ENCODE measurements at regions not wholly inside any gene's neighbourhood (a gene's known extent, or its start where the extent isn't known, plus 50 kb on each side); places are given as distances from the start of the nearest gene placed in this dataset.

DNA sequence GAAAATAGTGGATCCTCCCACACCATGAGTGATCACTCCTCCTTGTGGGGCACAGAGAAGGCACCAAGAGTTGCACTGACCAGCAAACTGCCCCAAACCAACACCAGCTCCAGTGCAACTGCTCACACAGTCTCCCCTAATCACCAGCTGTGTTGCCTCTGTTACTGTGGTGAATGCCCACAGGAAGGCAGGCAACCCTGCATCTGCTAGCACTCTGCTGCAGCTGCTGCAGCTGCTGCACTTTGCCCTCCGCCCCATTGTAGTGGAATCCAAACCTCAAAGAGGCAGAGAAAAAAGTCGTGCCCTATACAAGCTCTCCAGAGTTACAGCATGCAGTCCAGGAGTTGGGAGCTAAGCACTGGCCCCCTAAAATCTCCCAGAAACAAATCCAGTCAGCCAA is 339.6 kb downstream of the TRIM36 start:
- H3K27ac ChIP-seq (ENCODE audit: low read depth) = no peak overlapping the region
- WGBS = 39% methylated on average over 2 of the region's 2 CpGs
- H3K36me3 ChIP-seq (ENCODE audit: insufficient read depth) = no peaks in the 10 kb centered on the region
- DNase-seq (ENCODE audit: extremely low spot score) = no peak
- H3K4me3 ChIP-seq (ENCODE audit: low read depth, low read length) = no peak overlapping the region
- no peaks in the 10 kb centered on the region for H3K4me1 ChIP-seq (ENCODE audit: insufficient read depth)

GRCh38 chr5:114822863-114823262 is 346.8 kb downstream of the TRIM36 start:
- no peaks in the 10 kb centered on the region for H3K4me1 ChIP-seq (ENCODE audit: insufficient read depth)
- no peak for DNase-seq (ENCODE audit: extremely low spot score)
- no peaks in the 10 kb centered on the region for H3K36me3 ChIP-seq (ENCODE audit: insufficient read depth)
- no peak overlapping the region for H3K4me3 ChIP-seq (ENCODE audit: low read depth, low read length)
- H3K27ac ChIP-seq (ENCODE audit: low read depth) = no peak overlapping the region

DNA sequence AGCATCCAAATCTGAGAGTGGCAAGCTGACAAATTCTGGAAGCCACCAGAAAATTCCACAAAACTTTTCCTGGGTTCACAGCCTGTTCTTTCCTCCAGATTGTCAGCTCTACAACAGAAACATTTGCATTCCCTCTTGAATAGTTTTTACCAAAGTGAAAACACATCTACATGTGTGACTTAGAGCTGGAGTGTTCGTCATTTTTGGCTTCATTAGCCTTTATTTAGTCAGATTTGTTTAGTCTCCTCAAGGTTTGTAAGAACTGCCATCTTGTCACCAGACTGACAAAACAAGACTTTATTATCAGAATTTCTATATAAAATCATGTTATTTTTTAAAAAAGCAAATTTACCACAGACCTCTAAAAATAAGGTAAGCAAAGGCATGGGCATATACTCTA is 347.3 kb downstream of the TRIM36 start:
- Histone ChIP-seq H3K4me3 (ENCODE audit: low read depth, low read length) (no peak overlapping the region), H3K36me3 (ENCODE audit: insufficient read depth) (no peaks in the 10 kb centered on the region), H3K4me1 (ENCODE audit: insufficient read depth) (no peaks in the 10 kb centered on the region), H3K27ac (ENCODE audit: low read depth) (no peak overlapping the region)
- no peak for DNase-seq (ENCODE audit: extremely low spot score)
- 54% methylated on average over 1 of the region's 1 CpG for WGBS

DNA sequence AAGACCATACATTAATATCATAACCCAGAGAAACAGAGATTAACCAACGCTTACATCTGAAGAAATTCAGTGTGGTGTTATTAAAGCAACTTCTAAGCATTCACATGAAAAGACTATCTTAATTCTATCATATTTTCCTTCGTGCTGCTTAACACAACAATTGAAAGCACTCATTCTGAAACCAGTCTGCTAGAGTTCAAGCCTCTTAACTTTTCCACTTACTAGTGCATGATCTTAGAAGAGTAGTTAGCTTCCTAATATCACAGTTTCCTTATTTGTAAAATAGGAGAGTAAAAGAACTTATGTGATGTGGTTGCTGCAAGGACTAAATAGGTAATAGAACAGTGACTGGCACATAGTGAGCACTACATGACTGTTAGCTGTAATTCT is 379.3 kb downstream of the TRIM36 start:
- H3K4me3 ChIP-seq (ENCODE audit: low read depth, low read length) = no peak overlapping the region
- no peaks in the 10 kb centered on the region for H3K36me3 ChIP-seq (ENCODE audit: insufficient read depth)
- H3K4me1 ChIP-seq (ENCODE audit: insufficient read depth) = no peaks in the 10 kb centered on the region
- DNase-seq (ENCODE audit: extremely low spot score) = no peak
- H3K27ac ChIP-seq (ENCODE audit: low read depth) = no peak overlapping the region
- 83% methylated on average over 2 of the region's 2 CpGs for WGBS

DNA sequence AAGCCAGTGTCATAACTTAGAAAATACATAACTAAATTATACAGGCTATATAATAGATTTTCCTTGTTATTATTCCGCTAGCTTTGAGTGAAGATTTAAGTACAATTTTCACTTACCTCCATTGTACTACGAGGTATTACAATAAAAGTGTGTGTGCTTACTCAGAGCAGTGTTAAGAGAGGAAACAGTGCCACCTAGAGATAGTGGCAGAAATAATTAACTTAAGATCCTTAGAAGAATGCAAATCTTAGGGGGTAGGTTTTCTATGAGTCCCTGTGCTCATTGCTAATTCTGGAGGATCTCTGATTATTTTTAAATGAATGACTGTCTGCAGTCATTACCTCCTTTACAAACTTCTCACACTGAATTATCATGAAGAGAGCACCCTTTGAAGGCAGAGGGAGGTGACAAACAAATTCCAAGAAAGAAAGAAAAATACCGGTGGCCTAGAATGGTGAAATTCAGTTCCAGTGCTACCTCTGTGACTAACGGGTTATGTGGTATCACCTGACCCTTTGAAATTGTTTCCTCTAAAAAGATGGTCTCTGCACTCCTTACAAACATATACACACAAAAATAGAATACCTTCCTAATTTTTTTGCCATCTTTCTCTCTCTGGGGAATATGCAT is 379.8 kb downstream of the TRIM36 start:
- H3K27ac ChIP-seq (ENCODE audit: low read depth) = no peak overlapping the region
- 45% methylated on average over 4 of the region's 4 CpGs for WGBS
- H3K4me1 ChIP-seq (ENCODE audit: insufficient read depth) = no peaks in the 10 kb centered on the region
- no peak overlapping the region for H3K4me3 ChIP-seq (ENCODE audit: low read depth, low read length)
- DNase-seq (ENCODE audit: extremely low spot score) = no peak
- no peaks in the 10 kb centered on the region for H3K36me3 ChIP-seq (ENCODE audit: insufficient read depth)

GRCh38 chr5:114782869-114783268 is 386.8 kb downstream of the TRIM36 start:
- Histone ChIP-seq H3K27ac (ENCODE audit: low read depth) (no peak overlapping the region), H3K4me1 (ENCODE audit: insufficient read depth) (no peaks in the 10 kb centered on the region), H3K36me3 (ENCODE audit: insufficient read depth) (no peaks in the 10 kb centered on the region), H3K4me3 (ENCODE audit: low read depth, low read length) (no peak overlapping the region)
- no peak for DNase-seq (ENCODE audit: extremely low spot score)
- WGBS = 58% methylated on average over 8 of the region's 8 CpGs

DNA sequence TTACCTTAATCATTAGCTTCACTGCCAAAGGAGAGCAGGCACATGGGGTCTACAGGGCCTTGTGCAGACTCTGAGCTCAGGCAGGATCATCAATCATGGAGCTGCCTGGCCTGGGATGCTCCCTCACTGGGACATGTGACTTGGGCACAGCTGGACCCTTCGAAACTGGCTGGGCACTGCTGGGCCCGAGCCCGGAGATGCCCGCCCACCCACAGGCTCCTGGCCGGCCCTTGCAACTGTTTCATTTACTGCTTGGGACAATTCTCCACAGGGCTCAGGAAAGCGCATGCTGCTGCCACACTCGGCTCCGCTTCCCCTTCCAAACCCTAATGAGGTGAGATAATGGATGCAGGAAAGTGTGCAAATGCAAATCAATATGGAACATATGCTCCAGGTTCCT is 387.5 kb downstream of the TRIM36 start:
- no peak overlapping the region for H3K4me3 ChIP-seq (ENCODE audit: low read depth, low read length)
- no peak overlapping the region for H3K27ac ChIP-seq (ENCODE audit: low read depth)
- no peaks in the 10 kb centered on the region for H3K36me3 ChIP-seq (ENCODE audit: insufficient read depth)
- H3K4me1 ChIP-seq (ENCODE audit: insufficient read depth) = no peaks in the 10 kb centered on the region
- WGBS = 92% methylated on average over 8 of the region's 8 CpGs
- no peak for DNase-seq (ENCODE audit: extremely low spot score)

GRCh38 chr5:114780290-114780689 is 389.4 kb downstream of the TRIM36 start:
- no peaks in the 10 kb centered on the region for H3K36me3 ChIP-seq (ENCODE audit: insufficient read depth)
- H3K4me3 ChIP-seq (ENCODE audit: low read depth, low read length) = no peak overlapping the region
- H3K4me1 ChIP-seq (ENCODE audit: insufficient read depth) = no peaks in the 10 kb centered on the region
- DNase-seq (ENCODE audit: extremely low spot score) = no peak
- 86% methylated on average over 2 of the region's 2 CpGs for WGBS
- no peak overlapping the region for H3K27ac ChIP-seq (ENCODE audit: low read depth)

- no peaks in the 10 kb centered on the region for H3K36me3 ChIP-seq (ENCODE audit: insufficient read depth)
- WGBS = 87% methylated on average over 3 of the region's 3 CpGs
- H3K27ac ChIP-seq (ENCODE audit: low read depth) = no peak overlapping the region
- DNase-seq (ENCODE audit: extremely low spot score) = no peak
- no peaks in the 10 kb centered on the region for H3K4me1 ChIP-seq (ENCODE audit: insufficient read depth)
- no peak overlapping the region for H3K4me3 ChIP-seq (ENCODE audit: low read depth, low read length)
These were observed 382.5 kb downstream of the KCNN2 start for GRCh38 chr5:114744406-114744805.

DNA sequence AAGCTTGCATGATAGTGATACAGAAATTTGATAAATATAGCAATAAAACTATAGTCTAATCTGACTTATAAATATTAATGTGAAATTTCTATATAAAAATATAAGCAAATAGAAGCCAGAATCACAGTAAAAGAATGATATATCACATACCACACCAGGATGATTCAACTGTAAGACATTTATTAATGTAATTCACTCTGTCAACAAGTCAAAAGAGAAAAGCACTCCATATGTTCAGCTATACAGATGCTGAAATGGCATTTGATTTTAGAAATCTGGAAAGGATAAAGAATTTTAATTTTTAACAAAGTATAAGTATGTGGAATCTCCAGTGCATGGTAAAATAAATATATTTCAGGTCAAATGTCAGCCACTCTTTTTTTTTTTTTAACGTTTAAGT is 372.4 kb downstream of the KCNN2 start:
- Histone ChIP-seq H3K4me1 (ENCODE audit: insufficient read depth) (no peaks in the 10 kb centered on the region), H3K27ac (ENCODE audit: low read depth) (no peak overlapping the region), H3K36me3 (ENCODE audit: insufficient read depth) (no peaks in the 10 kb centered on the region), H3K4me3 (ENCODE audit: low read depth, low read length) (no peak overlapping the region)
- WGBS = 38% methylated on average over 1 of the region's 1 CpG
- no peak for DNase-seq (ENCODE audit: extremely low spot score)

DNA sequence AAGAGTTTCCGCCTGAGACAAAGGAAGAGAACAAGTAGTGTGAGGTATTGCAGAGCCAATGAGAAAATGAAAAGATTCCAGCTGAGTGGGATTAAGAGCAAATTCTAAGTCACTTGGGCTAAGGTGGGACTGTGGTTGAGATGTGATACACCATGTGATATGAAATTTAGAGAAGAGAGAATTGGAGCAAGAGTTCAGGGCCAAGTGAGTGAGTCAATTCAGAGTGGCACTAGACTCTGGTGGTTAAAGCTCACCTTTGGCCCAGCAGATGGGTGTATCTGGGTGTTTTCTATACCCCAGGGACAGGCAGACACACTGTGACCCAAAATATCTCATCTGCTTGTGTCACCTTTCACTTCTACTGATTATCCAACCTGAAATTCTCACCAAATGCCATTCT is 368.1 kb downstream of the KCNN2 start:
- Histone ChIP-seq H3K4me1 (ENCODE audit: insufficient read depth) (no peaks in the 10 kb centered on the region), H3K4me3 (ENCODE audit: low read depth, low read length) (no peak overlapping the region), H3K27ac (ENCODE audit: low read depth) (no peak overlapping the region), H3K36me3 (ENCODE audit: insufficient read depth) (no peaks in the 10 kb centered on the region)
- 91% methylated on average over 1 of the region's 1 CpG for WGBS
- DNase-seq (ENCODE audit: extremely low spot score) = no peak

DNA sequence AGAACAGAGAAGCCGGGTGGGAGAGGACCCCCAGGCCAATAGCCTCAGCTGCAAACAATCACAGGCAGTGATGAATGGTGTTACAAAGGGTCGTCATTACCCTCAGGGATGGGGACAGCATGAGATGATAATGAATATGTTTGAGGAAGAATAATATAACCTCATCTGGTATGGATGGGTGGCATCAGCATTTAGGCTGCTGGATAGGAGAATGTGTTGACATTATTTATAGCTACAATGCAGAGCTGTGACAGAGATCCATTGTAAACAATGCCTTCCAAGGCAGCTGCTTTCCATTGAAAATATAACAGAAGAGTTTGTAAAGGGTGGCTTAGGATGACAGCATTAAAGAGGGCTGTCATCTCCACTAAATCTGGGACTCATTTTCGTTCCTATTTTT is 365.5 kb downstream of the KCNN2 start:
- 38% methylated on average over 3 of the region's 3 CpGs for WGBS
- DNase-seq (ENCODE audit: extremely low spot score) = no peak
- Histone ChIP-seq H3K4me3 (ENCODE audit: low read depth, low read length) (no peak overlapping the region), H3K36me3 (ENCODE audit: insufficient read depth) (no peaks in the 10 kb centered on the region), H3K4me1 (ENCODE audit: insufficient read depth) (no peaks in the 10 kb centered on the region), H3K27ac (ENCODE audit: low read depth) (no peak overlapping the region)

DNA sequence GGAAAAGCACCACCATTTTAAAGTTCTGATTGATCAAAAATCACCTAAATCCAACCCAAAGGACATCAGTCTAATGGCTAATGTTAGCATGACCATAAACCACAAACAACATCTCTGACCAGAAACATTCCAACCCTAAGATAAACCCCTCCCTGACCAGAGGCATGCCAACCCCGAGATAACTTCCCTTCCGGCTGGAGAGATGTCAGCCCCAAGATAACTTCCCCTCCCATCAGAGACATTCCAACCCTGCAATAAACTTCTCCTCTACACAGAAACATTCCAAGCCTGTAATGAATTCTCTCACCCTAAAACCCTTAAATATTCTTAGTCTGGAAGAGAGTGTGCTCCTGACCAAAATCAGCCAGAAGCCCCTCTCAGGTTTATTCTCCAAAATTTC is 364.3 kb downstream of the KCNN2 start:
- no peak for DNase-seq (ENCODE audit: extremely low spot score)
- Histone ChIP-seq H3K4me1 (ENCODE audit: insufficient read depth) (no peaks in the 10 kb centered on the region), H3K4me3 (ENCODE audit: low read depth, low read length) (no peak overlapping the region), H3K27ac (ENCODE audit: low read depth) (no peak overlapping the region), H3K36me3 (ENCODE audit: insufficient read depth) (no peaks in the 10 kb centered on the region)
- 33% methylated on average over 2 of the region's 2 CpGs for WGBS

DNA sequence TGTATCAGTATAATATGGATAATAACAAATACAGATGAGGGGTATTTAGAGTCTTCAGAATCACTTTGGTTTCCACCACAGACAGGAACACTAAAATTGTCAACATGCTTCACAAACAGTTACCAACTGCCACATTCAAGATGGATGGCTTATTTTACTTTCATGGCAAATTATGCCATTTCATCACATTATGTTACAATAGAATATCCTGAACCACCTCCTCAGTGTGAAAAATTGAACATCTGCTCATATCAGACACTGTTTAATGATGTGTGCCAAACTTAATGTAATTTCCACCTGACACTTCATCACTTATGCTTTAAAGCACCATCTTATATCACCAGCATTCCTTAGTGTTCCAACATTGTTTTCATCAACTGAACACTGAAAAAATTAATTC is 357.4 kb downstream of the KCNN2 start:
- DNase-seq (ENCODE audit: extremely low spot score) = no peak
- no peak overlapping the region for H3K27ac ChIP-seq (ENCODE audit: low read depth)
- no peaks in the 10 kb centered on the region for H3K36me3 ChIP-seq (ENCODE audit: insufficient read depth)
- H3K4me3 ChIP-seq (ENCODE audit: low read depth, low read length) = no peak overlapping the region
- H3K4me1 ChIP-seq (ENCODE audit: insufficient read depth) = no peaks in the 10 kb centered on the region

DNA sequence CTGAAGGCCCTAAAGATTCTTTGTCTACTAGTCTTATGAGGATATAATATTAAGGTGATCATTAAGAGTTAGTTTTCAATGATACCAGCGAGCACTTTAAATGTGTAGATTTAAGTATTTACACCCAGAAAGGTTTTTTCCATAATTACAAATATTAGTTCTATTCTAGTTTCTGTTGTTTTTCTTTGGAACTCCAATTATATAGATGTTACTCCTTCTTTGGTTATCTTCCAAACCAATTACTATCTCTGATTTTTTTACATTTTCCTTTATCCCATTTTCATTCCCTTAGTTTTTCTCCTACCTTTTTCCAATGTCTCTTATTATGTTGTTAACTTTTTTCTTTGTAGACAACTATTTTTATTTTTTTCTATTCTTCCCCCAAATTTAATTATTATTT is 355.1 kb downstream of the KCNN2 start:
- Histone ChIP-seq H3K4me3 (ENCODE audit: low read depth, low read length) (no peak overlapping the region), H3K4me1 (ENCODE audit: insufficient read depth) (no peaks in the 10 kb centered on the region), H3K36me3 (ENCODE audit: insufficient read depth) (no peaks in the 10 kb centered on the region), H3K27ac (ENCODE audit: low read depth) (no peak overlapping the region)
- 86% methylated on average over 1 of the region's 1 CpG for WGBS
- no peak for DNase-seq (ENCODE audit: extremely low spot score)

Measured in urinary bladder (tissue), 3 donors.